ENCODE measurements at regions not wholly inside any gene's neighbourhood (a gene's known extent, or its start where the extent isn't known, plus 50 kb on each side); places are given as distances from the start of the nearest gene placed in this dataset.
A peak's percentile ranks its signal among the peaks of the same experiment; 100 is the strongest.

DNA sequence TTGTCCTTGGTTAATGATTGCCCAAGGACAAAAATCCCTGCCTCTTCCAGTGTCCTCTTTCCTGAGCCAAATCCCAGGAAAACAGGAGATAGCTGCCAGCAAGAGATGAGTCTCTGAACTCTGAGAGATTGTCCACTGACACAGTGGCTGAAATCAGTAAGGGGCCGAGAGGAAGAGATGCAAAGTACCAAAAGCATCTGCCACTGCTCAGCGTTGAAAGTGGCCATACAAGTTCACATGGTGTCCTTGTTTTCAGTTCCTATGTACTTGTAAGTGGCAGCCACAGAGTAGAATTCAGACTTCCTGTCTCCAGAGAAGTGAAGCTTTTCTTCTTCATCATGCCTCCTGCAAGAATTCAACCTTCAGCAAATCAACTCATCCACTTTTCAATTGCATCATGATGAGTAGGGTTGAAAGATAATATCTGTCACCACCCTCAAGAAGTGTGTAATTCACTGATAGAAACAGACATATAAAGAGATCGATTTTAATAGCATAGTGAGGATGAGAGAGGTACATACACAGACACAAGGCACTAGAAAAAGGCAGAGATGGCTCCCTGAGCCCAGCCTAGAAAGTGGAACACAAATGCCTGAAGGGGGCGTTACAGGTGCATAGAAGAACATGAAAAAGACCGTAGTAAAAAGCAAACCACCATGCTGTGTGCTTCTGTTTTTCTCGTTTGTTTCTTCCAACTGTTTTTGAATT is 185.8 kb downstream of the MRPL39 start:
- peak; percentile 62 to 81 for DNase-seq

DNA sequence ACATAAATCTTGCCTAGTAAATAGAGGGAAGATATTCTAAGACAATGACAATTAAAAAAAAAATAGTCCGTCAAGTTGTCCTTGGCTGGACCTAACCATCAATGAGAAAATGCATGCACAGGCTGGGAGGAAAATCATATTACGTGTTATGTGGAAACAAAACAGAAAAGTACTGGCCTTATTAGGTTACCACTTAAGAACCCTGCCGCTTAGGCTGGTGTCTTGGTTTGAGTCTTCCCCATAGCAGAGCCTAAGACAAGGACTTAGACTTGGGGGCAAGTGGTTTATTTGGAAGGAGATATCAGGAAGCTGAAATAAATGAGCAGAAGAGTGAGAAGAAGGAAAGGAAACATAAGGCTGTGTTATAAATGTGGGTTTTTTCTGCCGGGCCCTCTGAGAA is 186.4 kb downstream of the MRPL39 start:
- DNase-seq = no peak

DNA sequence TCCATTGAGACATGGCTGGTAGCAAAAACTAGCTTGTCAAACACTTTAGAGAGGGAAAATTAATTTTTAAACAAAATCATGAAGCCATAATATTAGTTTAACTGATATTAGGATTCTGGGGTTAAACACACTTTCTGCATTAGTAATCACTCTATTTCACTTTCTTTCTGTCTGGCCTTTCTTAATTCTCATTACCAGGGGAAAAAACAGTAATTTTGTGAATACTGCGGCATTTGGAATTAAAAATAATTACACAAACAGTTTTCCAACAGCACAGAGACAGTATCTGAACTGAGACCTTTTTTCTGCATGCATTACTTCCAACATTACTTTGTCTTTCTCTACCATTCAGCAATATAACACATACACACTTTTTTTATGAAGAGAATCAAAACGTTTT is 190.6 kb downstream of the MRPL39 start:
- no peak for DNase-seq

DNA sequence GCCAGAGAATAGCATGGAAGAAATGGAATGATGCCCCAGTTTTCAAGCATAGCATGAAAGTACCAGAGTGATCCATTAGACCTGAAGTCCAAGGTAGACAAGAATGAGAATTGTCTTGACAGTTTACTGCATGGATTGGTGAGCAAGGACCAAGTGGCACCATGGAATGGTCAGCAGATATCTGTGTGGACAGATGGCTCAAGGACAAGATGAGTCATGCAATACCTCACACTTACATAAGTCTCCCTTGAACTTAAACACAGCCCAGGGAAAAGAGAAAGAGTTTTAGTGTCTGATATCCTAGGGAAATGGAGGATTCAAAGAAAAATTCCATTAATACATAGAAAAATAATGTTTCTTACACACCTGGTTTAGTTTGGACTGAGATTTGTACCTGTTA is 195.2 kb downstream of the MRPL39 start:
- no peak for DNase-seq

DNA sequence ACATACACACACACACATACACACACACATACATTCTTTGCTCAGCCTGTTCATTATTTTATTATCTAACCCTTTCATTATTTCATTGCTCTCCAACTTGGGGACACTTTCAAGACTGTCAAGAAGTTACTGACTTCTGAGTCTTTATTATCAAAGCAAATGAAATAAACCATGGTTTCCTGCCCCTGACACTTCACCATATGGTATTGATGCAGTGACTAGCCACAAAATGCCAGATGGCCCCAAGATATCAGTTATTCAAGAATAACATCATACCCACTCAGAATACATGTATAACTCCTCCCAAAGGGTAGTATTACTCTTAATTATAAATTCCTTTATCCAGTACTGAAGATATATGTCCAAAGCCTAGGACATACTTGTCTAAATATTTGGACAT is 197.3 kb downstream of the MRPL39 start:
- no peak for DNase-seq

DNA sequence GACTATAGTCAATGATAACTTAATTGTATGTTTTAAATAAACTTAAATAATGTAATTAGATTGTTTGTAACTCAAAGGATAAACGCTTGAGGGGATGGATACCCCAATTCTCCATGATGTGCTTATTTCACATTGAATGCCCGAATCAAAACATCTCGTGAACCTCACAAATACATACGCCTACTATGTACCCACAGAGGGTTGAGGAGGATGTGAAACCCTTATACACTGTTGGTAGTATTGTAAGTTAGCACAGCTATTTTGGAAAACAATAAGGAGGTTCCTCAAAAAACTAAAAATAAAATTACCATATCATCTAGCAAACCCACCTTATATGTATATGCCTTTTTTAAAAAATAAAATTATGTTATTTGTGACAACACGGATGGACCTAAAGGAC is 198.6 kb downstream of the MRPL39 start:
- DNase-seq = no peak

DNA sequence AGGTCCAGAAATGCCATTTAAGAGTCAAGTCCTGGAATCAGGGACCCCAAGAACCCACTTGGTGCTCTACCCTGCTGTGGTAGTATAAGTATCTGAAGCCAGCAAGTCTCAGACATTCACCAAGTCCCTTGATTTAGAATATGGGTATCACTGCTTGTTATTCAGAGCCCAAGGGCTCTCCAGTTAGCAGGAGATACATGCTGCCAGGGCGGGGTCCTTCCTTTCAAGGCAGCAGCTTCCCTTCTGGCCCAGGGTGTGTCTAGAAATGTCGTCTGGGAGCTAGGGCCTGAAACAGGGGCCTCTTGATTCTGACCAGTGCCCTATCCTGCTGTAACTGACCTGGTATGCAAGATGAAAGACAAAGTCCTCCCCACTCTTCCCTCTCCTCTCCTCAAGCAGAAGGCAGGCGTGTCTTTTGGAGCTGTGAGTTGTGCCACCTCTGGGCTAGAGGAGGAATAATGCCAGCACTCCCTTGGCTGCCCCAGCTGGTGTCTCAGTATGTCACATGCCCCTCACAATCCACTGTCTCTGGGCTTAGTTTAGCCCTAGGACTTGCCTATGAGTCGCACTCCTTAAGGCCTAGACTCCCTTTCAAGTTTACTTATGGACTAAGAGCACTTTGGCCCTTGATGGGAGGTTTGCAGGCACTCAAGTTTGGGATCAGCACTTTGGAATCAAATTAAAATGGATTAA is 200.2 kb downstream of the MRPL39 start:
- DNase-seq = no peak

DNA sequence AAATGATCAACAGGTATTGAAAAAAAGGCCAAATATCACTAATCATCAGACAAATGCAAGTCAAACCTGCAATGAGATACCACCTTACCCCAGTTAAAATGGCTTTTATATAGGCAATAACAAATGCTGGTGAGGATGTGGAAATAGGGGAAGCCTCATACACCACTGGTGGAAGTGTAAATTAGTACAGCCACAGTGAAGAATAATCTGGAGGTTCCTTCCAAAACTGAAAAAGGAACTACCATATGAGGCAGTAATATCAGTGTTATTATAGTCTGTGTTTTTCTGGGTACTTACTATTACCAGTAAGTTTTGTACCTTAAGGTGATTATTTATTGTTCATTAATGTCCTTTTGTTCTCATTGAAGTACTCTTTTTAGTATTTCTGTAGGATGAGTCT is 201.3 kb downstream of the MRPL39 start:
- DNase-seq = no peak

DNA sequence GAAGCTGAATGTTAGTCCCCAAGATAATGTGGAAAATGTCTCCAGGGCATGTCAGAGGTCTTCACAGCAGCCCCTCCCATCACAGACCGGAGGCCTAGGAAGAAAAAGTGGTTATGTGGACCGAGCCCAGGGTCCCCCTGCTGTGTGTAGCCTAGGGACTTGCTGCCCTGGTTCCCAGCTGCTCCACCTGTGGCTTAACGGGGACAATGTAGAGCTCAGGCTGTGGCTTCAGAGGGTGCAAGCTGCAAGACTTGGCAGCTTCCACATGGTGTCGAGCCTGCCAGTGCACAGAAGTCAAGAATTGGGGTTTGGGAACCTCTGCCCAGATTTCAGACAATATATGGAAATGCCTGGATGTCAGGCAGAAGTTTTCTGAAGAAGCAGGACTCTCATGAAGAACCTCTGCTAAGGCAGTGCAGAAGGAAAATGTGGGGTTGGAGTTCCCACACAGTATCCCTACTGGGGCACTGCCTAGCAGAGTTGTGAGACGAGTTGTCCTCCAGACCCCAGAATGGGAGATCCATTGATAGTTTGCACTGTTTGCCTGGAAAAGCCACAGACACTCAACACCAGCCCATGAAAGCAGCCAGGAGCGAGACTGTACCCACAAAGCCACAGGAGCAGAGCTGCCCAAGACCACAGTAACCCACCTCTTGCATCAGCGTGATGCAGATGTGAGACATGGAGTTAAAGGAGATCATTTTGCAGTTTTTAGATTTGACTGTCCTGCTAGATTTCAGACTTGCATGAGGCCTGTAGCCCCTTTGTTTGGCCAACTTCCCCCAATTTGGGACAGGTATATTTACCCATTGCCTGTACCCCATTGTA is 204.9 kb downstream of the MRPL39 start:
- no peak for DNase-seq

DNA sequence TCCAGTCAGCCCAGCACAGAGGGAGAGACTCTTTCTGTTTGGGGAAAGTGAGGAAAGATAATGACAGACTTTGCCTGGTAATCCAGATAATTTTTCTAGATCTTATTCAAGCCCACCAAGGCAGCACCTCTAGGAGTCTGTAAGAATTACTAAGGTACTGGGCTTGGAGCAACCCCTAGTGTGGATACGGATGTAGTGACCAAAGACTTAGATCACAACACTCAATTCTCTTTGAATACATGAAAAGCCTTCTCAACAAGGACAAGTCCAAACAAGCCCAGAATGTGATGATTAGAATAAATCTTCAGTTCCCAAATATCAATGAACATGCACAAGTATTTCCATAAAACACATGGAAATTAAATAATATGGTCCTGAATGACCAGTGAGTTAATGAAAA is 206.9 kb downstream of the MRPL39 start:
- no peak for DNase-seq

DNA sequence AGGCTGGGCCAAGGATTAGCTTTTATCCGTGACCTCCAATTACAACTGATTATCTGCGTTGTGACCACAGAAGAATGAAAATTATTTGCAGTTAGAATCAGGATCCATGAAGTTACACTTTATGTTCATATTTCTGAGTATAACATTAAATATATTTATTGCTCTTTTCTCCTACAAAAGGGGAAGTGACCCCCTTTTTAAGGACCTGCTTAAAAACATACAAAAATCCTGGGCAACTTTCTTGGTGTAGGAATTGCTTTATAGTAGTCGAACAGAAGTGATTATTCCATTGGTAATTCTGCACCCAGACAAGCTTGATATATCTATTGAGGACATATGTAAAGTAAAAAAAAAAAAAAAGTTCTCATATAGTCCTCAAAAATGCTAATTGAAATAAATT is 208.7 kb downstream of the MRPL39 start:
- no peak for DNase-seq

DNA sequence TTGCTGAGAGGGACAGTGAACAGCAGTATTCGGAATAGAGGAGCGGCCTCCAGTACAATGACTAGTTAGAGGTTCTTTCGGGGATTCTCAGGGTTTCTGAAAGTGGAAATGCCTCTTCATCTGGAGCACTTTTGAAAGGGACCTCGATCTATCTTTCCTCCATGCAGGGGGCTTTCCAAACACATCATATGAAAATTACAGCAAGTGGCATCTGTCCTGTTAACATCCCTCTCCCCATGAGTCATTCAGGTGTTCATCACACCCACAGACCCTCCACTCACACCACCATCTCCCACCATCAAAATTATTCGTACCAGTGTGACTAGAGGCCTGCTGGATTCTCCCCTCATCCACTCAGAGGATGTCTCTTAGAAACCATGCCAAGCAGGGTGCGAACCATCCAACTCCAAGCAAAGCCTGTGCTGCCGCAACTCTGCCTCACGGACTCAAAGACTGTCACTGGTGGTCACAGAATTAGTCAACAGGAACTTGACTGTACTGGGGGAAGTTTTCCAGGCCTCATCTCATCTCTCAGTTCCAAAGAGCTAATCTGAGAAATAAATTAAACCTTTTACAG is 211.1 kb downstream of the MRPL39 start:
- DNase-seq = peak in 1 of 2 donors; percentile 24

DNA sequence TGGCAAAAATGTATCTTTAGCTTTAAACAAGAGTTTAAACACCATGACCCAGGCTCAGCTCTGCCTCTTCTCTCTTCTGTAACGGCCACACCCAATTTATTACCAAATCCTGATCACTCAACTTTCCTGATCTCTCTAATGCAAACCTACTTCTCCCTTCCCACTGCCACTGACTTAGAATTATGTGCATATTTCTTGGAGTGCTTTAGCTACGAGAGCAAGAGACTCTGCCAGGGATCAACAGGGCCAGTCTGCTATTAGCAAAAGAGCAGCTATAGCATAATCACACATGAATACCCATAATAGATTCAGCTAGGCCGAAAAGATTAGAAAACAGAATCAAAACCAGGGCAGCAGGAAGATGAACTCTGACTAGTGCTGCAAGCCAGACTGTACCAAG is 215.5 kb downstream of the MRPL39 start:
- DNase-seq = no peak

DNA sequence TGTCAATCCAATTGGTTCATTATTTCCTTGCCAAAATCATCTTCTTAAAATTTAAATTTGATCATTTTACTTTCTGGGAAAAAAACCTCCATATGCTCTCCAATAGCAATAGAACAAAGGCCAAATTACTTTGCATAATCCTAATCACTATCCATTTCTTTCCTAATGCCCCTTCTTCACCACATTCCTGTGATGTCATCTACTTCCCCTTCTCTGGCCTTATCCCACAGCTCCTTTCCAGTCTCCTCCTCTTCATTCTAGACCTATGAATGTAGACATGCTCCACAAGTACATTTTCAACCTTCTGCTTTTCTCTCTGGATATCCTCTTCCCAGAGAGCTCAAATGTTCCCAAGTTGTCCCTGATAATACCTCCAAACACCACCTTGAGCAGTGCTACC is 216.6 kb downstream of the MRPL39 start:
- no peak for DNase-seq

DNA sequence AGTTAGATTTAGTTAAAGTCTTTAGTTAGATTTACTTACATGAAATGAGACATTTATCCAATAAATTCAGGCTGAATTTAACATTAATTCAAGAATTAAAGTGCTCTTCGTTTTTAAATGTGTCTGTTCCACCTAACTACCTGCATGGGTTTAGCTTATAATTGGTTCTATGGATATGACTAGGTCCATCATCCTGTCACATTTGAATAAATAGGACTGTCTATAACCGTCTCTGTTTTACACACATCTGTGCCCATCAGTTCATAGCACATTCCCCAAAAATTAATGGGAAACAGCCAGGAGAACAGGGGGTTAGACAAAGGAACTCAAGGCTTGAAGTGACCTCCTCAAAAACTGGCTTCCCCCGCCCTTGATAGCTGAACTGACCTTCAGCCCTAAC is 219.6 kb downstream of the MRPL39 start:
- no peak for DNase-seq

DNA sequence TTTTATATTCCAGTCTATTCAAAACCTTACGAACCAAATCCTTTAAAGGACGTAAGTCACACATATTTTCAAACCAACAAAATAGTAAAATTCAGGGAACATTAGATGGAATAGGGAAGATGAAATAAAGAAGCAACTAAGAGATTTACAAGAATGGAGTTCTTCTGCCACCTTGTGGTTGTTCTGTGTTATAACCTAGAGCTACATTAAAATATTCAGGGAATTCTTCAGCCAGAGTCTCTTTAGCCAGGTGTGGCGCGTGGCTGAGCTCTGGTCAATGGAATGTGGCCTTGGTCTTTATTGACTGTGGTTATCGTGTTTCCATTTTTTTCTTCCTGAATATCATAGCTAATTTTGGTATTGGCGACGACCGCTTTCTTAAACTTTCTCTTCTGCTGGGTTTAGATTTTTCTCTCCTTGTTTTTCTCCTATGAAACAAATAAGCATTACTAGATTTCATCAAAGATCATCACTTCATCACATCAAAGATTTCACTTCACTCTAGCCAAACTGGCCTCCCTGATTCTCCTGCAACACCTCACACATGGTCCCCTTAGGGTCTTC is 221.3 kb downstream of the MRPL39 start:
- DNase-seq = peak in 1 of 2 donors; percentile 47

DNA sequence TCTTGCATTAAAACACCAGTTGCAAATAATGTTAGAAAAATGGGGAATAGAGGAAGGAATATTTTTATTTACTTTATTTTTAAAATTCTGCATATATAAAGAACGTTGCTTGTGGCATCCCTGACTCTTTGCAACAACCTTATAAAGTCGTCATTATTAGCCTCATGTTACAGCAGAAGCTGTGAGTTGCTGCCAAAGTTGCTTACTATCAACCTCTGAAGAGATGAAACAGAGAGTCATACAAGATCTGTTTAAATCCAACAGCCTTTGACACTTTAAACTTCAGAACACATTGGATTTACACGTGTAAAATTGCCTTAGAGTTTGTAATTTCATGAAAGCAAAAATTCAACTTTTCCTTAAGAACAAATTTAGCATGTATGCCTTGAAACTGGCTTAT is 221.9 kb downstream of the MRPL39 start:
- DNase-seq = no peak

DNA sequence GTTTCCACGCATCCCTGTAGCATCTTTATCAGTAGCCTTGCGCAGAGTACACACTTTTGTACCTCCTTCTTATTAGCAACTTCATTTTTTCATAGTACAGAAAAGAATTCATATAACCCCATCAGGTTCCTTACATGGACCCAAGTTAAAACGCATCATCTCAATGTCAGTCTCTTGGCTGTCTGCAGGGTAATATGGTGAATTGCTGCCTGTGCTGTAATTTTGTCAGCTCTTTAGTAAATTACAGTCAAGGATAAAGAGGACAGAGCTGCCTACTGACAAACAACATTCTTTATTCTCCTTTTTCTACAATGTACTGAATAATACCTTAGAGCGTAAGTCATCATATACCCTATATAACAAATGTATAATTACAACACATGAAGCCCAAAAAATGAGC is 222.5 kb downstream of the MRPL39 start:
- DNase-seq = no peak

DNA sequence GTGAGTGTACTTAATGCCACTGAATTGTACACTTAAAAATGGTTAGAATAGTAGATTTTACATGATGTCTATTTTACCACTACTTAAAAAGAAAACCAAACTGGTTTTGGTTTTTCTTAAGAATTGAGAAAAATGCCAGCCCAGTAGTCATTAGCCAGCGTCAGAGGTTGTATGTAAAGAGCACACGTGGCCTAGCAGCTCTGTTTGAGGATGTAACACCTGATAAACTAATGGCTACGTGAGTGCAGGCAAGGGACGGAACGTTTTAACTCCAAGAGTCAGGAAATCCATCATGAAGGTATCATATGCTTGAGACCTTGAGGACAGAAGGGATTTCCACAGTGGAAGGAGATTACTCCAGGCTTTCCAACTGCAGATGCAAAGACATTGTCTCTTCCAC is 223.7 kb downstream of the MRPL39 start:
- no peak for DNase-seq

DNA sequence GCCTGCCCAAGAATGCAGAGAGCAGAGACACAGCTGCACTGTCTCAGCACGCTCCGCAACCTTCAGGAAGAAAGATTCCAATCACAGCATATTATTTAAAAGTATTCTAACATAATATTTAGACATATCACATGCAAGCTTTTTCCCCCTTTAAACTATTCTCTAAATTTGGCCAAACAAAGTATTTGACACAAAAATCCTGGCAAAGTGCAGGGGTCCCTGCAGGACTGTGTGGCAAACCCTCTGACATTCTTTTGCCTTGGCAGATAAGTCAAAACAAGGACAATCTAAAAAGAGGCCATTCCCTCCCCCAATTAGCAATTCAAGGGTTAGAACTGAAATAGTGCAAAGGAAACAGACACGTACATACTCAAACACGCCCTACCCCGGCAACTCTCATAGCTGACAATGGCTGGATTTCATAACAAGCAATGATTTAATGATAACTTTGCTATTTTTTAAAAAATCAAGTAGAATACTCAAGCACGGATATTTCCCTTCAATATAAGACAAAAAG is 225.3 kb downstream of the MRPL39 start:
- DNase-seq = no peak

DNA sequence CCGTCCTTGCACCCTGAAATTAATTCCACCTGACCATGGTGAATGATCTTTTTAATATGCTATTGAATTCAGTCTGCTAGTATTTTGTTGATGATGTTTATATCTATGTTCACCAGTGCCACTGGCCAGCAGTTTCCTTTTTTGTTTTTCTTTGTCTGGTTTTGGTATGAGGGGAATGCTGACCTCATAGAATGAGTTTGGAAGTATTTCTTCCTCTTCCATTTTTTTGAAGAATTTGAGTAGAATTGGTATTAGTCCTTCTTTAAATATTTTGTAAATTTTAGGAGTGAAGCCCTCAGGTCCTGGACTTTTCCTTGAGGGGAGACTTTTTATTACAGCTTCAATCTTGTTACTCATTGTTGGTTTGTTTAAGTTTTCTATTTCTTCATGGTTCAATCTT is 231.6 kb downstream of the MRPL39 start:
- no peak for DNase-seq

DNA sequence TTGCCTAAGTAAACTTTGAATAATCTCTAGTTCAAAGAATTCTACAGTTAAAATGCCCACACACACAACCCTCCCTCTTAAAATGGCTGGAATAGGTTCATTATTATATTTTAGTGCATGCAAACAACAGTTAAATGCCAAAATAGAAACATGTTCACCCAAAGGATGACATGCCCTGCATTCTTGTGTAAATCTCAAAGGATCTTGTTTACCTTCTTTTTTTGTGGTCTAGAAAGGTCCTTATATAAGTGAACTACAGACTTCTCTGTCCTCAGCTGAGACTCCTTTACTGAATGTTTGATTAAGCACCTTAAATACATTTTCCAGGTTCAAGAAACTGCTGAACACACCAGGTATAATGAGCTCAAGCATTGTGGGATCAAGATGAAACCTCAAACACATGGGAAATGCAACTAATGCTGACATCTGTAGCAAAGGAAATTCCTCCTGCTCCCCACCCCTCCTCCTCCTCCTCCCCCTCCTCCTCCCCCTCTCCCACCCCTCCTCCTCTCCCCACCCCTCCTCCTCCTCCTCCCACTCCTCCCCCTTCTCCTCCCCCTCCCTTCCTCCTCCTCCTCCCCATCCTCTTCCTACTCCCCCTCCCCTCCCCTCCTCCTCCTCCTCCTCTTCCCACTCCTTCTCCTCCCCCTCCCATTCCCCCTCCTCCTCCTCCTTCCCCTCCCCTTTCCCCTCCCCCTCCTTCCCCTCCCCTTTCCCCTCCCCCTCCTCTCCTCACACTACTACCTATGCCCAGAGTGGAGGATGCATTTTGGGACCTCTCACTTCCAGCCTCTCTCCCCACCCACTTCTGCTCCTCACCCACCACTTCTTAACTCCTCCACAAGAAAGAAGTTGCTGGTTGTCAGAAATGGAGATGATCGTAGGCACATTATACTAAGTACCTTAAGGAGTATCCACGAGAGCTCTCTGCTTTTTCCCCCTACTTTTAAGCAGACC is 233.9 kb downstream of the MRPL39 start:
- no peak for DNase-seq

Data from CD4-positive, alpha-beta T cell treated with Interferon alpha-2 for 1 hour (primary cell).